ENCODE measurements at regions not wholly inside any gene's neighbourhood (a gene's known extent, or its start where the extent isn't known, plus 50 kb on each side); places are given as distances from the start of the nearest gene placed in this dataset.

DNA sequence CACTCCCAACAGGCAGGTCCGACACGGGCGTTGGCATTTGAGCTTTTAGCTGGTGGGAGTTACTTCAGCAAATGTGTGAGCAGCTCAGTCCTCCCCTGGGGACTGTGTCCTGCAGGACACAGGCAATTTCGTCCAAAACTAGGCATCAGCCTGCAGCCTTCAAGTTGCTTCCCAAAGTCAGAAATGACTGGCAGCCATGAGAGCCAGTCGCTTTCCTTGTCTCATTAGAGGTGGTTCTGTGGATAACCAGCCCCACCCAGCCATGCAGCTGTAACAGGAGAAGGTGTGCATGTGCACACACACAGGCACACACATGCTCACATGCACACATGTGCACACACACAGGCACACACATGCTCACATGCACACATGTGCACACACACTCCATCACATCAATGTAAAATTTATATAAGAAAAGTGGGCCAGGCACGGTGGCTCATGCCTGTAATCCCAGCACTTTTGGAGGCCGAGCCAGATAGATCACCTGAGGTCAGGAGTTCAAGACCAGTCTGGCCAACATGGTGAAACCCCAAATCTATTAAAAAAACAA, 138.8 kb upstream of the TCERG1L start:
- TF ChIP-seq EP300 (IDR thresholded peaks at IDR 0.05) (no peak), POLR2A (IDR thresholded peaks at IDR 0.05) (no peak)
- TF ChIP-seq, protein P1, sequence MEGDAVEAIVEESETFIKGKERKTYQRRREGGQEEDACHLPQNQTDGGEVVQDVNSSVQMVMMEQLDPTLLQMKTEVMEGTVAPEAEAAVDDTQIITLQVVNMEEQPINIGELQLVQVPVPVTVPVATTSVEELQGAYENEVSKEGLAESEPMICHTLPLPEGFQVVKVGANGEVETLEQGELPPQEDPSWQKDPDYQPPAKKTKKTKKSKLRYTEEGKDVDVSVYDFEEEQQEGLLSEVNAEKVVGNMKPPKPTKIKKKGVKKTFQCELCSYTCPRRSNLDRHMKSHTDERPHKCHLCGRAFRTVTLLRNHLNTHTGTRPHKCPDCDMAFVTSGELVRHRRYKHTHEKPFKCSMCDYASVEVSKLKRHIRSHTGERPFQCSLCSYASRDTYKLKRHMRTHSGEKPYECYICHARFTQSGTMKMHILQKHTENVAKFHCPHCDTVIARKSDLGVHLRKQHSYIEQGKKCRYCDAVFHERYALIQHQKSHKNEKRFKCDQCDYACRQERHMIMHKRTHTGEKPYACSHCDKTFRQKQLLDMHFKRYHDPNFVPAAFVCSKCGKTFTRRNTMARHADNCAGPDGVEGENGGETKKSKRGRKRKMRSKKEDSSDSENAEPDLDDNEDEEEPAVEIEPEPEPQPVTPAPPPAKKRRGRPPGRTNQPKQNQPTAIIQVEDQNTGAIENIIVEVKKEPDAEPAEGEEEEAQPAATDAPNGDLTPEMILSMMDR (IDR thresholded peaks at IDR 0.05) = no peak
- no peak overlapping the region for H3K4me3 ChIP-seq
- no peak overlapping the region for H3K27ac ChIP-seq
- H3K27me3 ChIP-seq = peaks cover 0 to 5% of the 10 kb centered on the region in 2 donors
- DNase-seq (ENCODE audit: low spot score in 2 of 2) = no peak
- H3K4me1 ChIP-seq = peaks cover 0 to 15% (median 0%) of the 10 kb centered on the region in 4 donors
- H3K36me3 ChIP-seq = no peaks in the 10 kb centered on the region
- no peaks in the 10 kb centered on the region for H3K9me3 ChIP-seq
- 69 to 80% methylated on average over 6 to 7 of the region's 7 CpGs for WGBS, 2 donors

DNA sequence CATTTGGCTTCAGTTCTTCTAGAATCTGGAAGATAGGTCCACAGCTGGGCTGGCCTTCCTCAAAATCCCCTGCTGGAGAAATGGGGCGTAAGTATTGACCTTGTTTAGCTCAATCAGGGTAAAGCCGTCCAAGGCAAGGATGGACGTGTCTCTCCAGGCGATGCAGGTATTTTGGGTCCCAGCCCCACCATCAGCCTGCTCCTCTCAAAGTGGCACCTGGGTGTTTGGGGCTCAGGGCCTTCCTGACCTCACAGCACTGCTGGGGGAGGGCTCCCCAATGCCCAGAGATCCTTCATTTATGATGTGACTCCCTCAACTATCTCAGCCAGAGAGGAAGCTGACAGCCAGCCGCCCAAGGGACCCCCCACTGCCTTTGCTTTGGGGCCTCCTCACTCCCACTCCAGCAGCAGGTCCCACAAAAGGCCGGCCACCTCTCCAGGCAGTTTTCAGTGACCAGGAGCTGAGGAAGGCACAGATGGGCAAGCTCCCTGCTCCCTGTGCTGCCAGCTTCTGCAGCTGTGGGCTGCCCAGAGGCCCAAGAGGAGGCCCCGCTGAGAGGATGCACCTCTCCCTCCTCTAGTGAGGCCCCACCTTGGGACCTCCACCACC, 140.0 kb upstream of the TCERG1L start:
- H3K27me3 ChIP-seq = peaks cover 0 to 9% of the 10 kb centered on the region in 2 donors
- TF ChIP-seq POLR2A (IDR thresholded peaks at IDR 0.05) = no peak
- TF ChIP-seq, protein P1 (IDR thresholded peaks at IDR 0.05) = no peak
- TF ChIP-seq EP300 (IDR thresholded peaks at IDR 0.05) = no peak
- WGBS, 2 donors = 89 to 90% methylated on average over 7 of the region's 7 CpGs

DNA sequence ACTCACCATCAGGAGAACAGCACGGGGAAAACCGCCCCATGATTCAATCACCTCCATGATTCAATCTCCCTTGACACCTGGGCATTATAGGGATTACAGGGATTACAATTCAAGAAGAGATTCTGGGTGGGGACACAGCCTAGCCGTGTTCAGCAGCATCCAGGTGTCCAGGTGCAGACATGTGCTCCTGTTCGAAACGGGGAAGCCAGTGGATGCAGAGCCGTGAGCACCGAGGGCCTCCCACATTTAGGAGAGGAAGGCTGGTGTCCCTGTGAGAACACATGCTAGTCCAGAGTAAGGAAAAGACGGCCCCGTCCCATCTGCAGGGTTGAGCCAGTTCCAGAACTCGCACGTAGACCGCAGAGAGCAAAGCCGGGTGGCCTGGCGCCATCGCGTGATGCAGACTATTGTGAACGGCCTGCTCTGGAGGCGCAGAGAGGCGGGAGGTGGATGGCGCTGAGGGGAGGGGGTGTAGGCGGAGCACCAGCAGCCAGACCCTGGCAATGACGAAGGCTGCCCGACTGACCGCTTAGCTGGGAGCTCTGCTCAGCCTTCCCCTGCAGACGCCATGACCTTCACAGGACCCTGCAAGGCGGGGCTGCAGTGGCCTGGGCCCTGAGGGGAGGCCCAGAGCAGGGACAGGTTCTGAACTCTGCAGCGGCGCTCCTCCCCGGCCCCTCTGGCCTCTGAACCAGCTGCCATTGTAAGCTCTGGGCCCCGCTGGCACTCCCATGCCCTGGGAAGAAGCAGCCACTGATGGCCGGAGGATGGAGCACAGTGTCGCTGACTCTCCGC, 141.6 kb upstream of the TCERG1L start:
- 45 to 48% methylated on average over 27 to 30 of the region's 33 CpGs for WGBS, 2 donors
- TF ChIP-seq, protein P1 (IDR thresholded peaks at IDR 0.05) = no peak
- TF ChIP-seq POLR2A (IDR thresholded peaks at IDR 0.05) (no peak), EP300 (IDR thresholded peaks at IDR 0.05) (no peak)
- no peaks in the 10 kb centered on the region for H3K9me3 ChIP-seq
- peaks cover 0 to 9% of the 10 kb centered on the region in 2 donors for H3K27me3 ChIP-seq
- peaks cover 0 to 15% (median 0%) of the 10 kb centered on the region in 4 donors for H3K4me1 ChIP-seq
- DNase-seq (ENCODE audit: low spot score in 2 of 2) = no peak
- no peaks in the 10 kb centered on the region for H3K36me3 ChIP-seq
- peak overlapping the region in 3 of 4 donors; percentile 9 to 37 (median 18) for H3K4me3 ChIP-seq
- H3K27ac ChIP-seq = peak overlapping the region in 1 of 4 donors; percentile 38

More for the DNA sequence above, 140.0 kb upstream of the TCERG1L start:
- Histone ChIP-seq H3K27ac (no peak overlapping the region), H3K4me1 (peaks cover 0 to 15% (median 0%) of the 10 kb centered on the region in 4 donors), H3K36me3 (no peaks in the 10 kb centered on the region), H3K9me3 (no peaks in the 10 kb centered on the region), H3K4me3 (no peak overlapping the region)
- no peak for DNase-seq (ENCODE audit: low spot score in 2 of 2)

DNA sequence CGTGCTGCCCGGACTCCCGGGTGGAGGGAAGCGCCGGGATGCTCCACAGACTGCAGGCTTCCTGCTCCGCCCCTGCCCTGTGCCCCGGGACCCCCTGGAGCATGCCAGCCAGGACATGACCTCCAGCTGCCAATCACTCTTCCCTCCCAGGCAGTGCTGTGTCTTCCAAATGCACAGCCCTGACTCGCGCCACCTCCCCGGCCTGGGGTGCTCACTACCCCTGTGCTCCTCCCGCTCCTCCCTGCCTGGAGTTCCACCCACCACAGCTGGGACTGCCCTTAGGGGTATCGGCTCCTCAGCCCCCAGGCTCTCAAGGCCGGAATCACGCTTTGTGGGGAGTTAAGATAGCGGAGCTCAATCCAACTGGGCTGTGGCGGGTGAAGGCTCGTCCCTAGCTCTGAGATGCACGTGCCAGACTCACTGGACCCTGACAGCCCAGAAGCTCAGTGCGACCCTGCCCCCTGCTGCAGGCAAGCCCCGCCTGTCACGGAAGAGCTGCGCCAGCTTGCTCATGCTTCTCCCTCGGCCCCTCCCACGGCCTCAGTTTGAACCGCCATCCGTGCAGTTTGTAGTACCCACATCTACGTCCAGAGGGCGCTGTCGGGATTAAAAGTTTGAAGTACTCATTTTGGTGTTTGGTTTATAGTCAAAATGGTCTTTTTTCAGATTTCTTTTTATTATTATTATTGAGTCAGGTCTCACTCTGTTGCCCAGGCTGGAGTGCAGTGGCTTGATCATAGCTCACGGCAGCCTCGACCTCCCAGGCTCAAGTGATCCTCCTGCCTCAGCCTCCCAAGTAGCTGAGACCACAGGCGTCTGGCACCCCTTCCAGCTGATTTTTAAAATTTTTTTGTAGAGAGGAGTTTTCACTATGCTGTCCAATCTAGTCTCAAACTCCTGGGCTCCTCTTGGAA, 142.5 kb upstream of the TCERG1L start:
- TF ChIP-seq POLR2A (IDR thresholded peaks at IDR 0.05) (no peak), EP300 (IDR thresholded peaks at IDR 0.05) (no peak)
- TF ChIP-seq, protein P1 (IDR thresholded peaks at IDR 0.05) = peak; percentile 72 to 96 (median 79)
- H3K27ac ChIP-seq = peak overlapping the region in 1 of 4 donors; percentile 38
- DNase-seq (ENCODE audit: low spot score in 2 of 2) = peak; percentile 68 to 86
- H3K4me1 ChIP-seq = peaks cover 0 to 15% (median 0%) of the 10 kb centered on the region in 4 donors
- 18 to 20% methylated on average over 27 to 32 of the region's 32 CpGs for WGBS, 2 donors
- peaks cover 0 to 9% of the 10 kb centered on the region in 2 donors for H3K27me3 ChIP-seq
- peak overlapping the region; percentile 5 to 37 (median 14) for H3K4me3 ChIP-seq
- H3K36me3 ChIP-seq = no peaks in the 10 kb centered on the region
- no peaks in the 10 kb centered on the region for H3K9me3 ChIP-seq
